Fibroblast of villous mesenchyme (primary cell): ENCODE measurements at regions not wholly inside any gene's neighbourhood (a gene's known extent, or its start where the extent isn't known, plus 50 kb on each side); places are given as distances from the start of the nearest gene placed in this dataset.

Source experiments
- DNase-seq: peaks from one replicate; pipeline ENCODE4 v3.0.0-alpha.2; 2010; ENCODE audit warnings: low read depth
- H3K4me3 ChIP-seq: 2 replicates; pipeline ENCODE4 v1.5.1; 2011; ENCODE audit warnings: low read depth, mild to moderate bottlenecking, low read length
- TF ChIP-seq, protein P1 (sequence below): IDR thresholded peaks from 2 replicates; pipeline ENCODE4 v1.5.1; 2012; ENCODE audit warnings: low read depth, mild to moderate bottlenecking, low read length; ENCODE audit not compliant: insufficient read depth

- no peak overlapping the region for H3K4me3 ChIP-seq
- TF ChIP-seq, protein P1, sequence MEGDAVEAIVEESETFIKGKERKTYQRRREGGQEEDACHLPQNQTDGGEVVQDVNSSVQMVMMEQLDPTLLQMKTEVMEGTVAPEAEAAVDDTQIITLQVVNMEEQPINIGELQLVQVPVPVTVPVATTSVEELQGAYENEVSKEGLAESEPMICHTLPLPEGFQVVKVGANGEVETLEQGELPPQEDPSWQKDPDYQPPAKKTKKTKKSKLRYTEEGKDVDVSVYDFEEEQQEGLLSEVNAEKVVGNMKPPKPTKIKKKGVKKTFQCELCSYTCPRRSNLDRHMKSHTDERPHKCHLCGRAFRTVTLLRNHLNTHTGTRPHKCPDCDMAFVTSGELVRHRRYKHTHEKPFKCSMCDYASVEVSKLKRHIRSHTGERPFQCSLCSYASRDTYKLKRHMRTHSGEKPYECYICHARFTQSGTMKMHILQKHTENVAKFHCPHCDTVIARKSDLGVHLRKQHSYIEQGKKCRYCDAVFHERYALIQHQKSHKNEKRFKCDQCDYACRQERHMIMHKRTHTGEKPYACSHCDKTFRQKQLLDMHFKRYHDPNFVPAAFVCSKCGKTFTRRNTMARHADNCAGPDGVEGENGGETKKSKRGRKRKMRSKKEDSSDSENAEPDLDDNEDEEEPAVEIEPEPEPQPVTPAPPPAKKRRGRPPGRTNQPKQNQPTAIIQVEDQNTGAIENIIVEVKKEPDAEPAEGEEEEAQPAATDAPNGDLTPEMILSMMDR: no peak
- DNase-seq: no peak
These were observed 547.5 kb upstream of the NRXN1 start for GRCh38 chr2:51579412-51579811.

- TF ChIP-seq, protein P1: no peak
- H3K4me3 ChIP-seq: no peak overlapping the region
- DNase-seq: no peak
These were observed 543.2 kb upstream of the NRXN1 start for GRCh38 chr2:51575181-51575580.

GRCh38 chr2:51559026-51559425 lies 527.1 kb upstream of the NRXN1 start:
- TF ChIP-seq, protein P1: no peak
- no peak overlapping the region for H3K4me3 ChIP-seq
- DNase-seq: no peak

DNA sequence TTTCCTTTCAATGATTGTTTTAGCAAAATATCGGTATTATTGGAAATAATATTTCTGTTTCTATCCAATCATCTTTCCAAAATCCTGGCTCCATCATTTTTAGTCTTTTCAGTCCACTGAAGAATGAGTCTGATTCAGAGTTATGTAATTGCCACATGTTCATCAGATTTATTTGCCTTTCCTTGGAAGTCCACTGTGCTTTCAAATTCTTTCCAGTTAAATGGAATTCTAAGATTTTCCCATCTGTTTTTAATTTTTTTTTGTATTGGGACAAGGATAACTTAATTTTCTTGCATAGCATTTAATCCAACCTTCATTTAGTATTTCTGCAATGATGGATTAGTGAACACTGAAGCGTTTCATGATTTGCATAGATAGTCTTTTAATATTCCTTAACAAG lies 521.5 kb upstream of the NRXN1 start:
- H3K4me3 ChIP-seq: no peak overlapping the region
- no peak for DNase-seq
- TF ChIP-seq, protein P1: no peak

- no peak for DNase-seq
- no peak overlapping the region for H3K4me3 ChIP-seq
- TF ChIP-seq, protein P1: no peak
These were observed 503.8 kb upstream of the NRXN1 start for GRCh38 chr2:51535763-51536162.

GRCh38 chr2:51534166-51534565 lies 502.2 kb upstream of the NRXN1 start:
- no peak overlapping the region for H3K4me3 ChIP-seq
- TF ChIP-seq, protein P1: no peak
- DNase-seq: no peak

- no peak for DNase-seq
- TF ChIP-seq, protein P1: no peak
- H3K4me3 ChIP-seq: no peak overlapping the region
These were observed 496.2 kb upstream of the NRXN1 start for GRCh38 chr2:51528156-51528555.
